ENCODE measurements at regions not wholly inside any gene's neighbourhood (a gene's known extent, or its start where the extent isn't known, plus 50 kb on each side); places are given as distances from the start of the nearest gene placed in this dataset.

GRCh38 chr5:61967681-61968080 is 338.3 kb upstream of the KIF2A start:
- TF ChIP-seq CTCF (IDR thresholded peaks at IDR 0.05; ENCODE audit: low read depth, low read length) (no peak), EZH2phosphoT487 (IDR thresholded peaks at IDR 0.05; ENCODE audit: low read depth) (no peak)

Data from OCI-LY3 (cell line).